ENCODE measurements at regions not wholly inside any gene's neighbourhood (a gene's known extent, or its start where the extent isn't known, plus 50 kb on each side); places are given as distances from the start of the nearest gene placed in this dataset.
"Not testable (repeated sequence)": the region's sequence is repeated elsewhere in the genome, so short reads cannot be mapped to it uniquely, and the experiment has no call there.

- no peak for ATAC-seq (ENCODE audit: low FRiP score)
Measured at GRCh38 chr7:153941061-153941460, 111.1 kb upstream of the DPP6 start.

DNA sequence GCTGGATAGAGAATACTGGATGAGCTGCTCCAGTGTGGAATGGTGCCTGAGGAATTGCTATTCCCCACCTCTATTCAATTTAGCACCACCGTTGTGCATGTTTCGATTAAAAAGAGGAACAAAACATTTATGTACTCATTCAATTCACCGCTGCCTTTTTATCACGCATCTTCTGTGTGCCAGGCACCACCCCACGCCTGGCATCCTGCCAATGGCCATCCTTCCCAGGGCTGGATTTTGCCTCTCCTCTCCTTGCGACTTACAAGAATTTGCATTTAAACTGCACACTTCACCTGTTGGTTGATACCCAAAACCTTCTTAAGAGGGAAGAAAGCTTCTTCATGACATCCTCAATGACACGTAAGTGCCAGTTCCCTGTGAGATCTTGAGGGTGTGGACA is 110.2 kb upstream of the DPP6 start:
- no peak for ATAC-seq (ENCODE audit: low FRiP score)
- TF ChIP-seq, protein P1, sequence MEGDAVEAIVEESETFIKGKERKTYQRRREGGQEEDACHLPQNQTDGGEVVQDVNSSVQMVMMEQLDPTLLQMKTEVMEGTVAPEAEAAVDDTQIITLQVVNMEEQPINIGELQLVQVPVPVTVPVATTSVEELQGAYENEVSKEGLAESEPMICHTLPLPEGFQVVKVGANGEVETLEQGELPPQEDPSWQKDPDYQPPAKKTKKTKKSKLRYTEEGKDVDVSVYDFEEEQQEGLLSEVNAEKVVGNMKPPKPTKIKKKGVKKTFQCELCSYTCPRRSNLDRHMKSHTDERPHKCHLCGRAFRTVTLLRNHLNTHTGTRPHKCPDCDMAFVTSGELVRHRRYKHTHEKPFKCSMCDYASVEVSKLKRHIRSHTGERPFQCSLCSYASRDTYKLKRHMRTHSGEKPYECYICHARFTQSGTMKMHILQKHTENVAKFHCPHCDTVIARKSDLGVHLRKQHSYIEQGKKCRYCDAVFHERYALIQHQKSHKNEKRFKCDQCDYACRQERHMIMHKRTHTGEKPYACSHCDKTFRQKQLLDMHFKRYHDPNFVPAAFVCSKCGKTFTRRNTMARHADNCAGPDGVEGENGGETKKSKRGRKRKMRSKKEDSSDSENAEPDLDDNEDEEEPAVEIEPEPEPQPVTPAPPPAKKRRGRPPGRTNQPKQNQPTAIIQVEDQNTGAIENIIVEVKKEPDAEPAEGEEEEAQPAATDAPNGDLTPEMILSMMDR (IDR thresholded peaks at IDR 0.05) = no peak
- DNase-seq (ENCODE audit: low spot score) = no peak

More at GRCh38 chr7:153941061-153941460, 111.1 kb upstream of the DPP6 start:
- TF ChIP-seq, protein P1 (IDR thresholded peaks at IDR 0.05) = no peak
- no peak for DNase-seq (ENCODE audit: low spot score)

- TF ChIP-seq, protein P1 (IDR thresholded peaks at IDR 0.05) = no peak
- ATAC-seq (ENCODE audit: low FRiP score) (no peak), DNase-seq (ENCODE audit: low spot score) (no peak)
Measured at GRCh38 chr7:153943457-153943856, 108.7 kb upstream of the DPP6 start.

DNA sequence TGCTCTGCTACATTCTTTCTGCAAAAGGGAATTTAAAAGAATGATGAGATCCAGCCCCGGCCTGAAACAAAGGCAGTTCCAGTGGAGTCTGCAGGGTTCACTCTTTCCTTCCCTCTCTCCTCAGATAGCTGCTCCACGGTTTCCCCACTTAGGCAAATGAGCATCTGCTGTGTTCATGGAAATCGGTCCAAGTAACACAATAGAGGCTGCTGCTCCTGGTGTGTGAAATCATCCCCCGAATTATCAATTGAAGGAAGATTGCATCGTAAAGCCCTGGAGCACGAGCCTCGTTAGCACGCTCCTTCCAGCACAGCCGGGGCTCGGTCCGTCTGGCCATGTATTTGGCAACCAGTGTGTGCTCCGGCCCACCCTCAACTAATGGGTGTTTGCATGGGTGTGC is 108.3 kb upstream of the DPP6 start:
- no peak for DNase-seq (ENCODE audit: low spot score)
- no peak for ATAC-seq (ENCODE audit: low FRiP score)
- TF ChIP-seq, protein P1 (IDR thresholded peaks at IDR 0.05) = no peak

- DNase-seq (ENCODE audit: low spot score) (no peak), ATAC-seq (ENCODE audit: low FRiP score) (no peak)
- TF ChIP-seq, protein P1 (IDR thresholded peaks at IDR 0.05) = no peak
Measured at GRCh38 chr7:153948060-153948459, 104.1 kb upstream of the DPP6 start.

GRCh38 chr7:153951316-153951715 is 100.9 kb upstream of the DPP6 start:
- DNase-seq (ENCODE audit: low spot score) (no peak), ATAC-seq (ENCODE audit: low FRiP score) (no peak)
- TF ChIP-seq, protein P1 (IDR thresholded peaks at IDR 0.05) = no peak

DNA sequence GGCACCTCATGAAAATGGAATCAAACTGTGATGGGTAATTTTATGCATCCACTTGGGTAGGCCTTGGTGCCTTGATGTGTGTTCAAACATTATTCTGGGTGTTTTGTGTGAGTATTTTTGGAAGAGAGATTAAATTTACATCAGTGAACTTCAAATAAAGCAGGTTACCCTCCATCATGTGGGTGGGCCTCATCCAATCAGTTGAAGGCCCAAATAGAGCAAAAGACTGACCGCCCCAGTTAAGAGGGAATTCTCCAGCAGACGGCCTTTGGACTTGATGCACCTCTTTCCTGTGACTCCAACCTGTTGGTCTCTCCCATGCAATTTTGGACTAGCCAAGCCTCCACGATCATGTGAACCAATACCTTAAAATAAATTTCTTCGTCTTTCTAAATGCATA is 97.7 kb upstream of the DPP6 start:
- no peak for ATAC-seq (ENCODE audit: low FRiP score)

GRCh38 chr7:153957677-153958076 is 94.5 kb upstream of the DPP6 start:
- not testable (repeated sequence) for DNase-seq (ENCODE audit: low spot score); ATAC-seq (ENCODE audit: low FRiP score)

More for the DNA sequence above, 97.7 kb upstream of the DPP6 start:
- TF ChIP-seq, protein P1 (IDR thresholded peaks at IDR 0.05) = no peak
- DNase-seq (ENCODE audit: low spot score) = no peak

- not testable (repeated sequence) for DNase-seq (ENCODE audit: low spot score); ATAC-seq (ENCODE audit: low FRiP score)
Measured at GRCh38 chr7:153958381-153958780, 93.8 kb upstream of the DPP6 start.

DNA sequence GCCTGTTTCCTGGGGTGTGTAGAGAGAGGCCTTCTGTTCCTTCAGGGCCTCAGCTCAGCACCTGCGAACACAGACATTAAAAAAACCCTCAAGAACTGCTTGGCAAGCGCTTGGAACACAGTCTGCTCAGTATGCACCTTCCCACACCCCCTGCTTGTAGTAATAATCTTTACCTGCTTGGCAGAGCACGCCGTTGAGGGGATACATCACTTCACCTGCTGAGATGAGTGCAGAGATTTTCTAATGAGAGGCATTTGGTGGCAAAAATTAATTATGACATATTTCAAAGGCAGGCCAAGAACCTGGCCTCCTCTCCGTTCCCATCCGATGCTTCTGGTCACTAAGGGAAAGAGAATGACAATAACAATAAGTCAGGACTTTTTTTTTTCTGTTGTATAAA is 93.4 kb upstream of the DPP6 start:
- DNase-seq (ENCODE audit: low spot score); ATAC-seq (ENCODE audit: low FRiP score): not testable (repeated sequence)

DNA sequence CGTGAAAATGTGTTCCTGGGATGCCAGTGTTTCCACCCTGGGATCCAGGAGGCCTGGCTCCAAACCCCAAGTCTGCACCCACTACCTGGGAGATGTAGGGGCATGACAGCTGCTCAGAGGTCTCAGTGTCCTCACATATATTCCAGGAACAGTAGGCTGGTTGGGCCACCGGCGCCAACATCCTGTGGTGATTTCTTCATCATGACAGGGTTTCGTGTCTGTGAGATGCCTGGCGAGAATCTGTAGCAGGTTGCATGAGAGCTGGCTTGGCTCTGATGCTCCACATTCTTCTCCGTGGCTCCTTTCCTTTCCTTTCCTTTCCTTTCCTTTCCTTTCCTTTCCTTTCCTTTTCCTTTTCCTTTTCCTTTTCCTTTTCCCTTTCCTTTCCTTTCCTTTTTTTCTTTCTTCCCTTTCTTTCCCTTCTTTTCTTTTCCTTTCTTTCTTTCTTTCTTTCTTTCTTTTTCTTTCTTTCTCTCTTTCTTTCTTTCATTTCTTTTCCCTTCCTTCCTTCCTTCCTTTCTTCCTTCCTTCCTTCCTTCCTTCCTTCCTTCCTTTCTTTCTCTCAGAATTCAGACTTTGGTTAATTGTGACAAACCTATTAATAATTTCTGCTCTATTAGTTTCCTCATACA is 87.6 kb upstream of the DPP6 start:
- ATAC-seq (ENCODE audit: low FRiP score) = not testable (repeated sequence)

More for the DNA sequence above, 87.6 kb upstream of the DPP6 start:
- not testable (repeated sequence) for DNase-seq (ENCODE audit: low spot score)

Data from omental fat pad (tissue), 3 donors.